ENCODE measurements at regions not wholly inside any gene's neighbourhood (a gene's known extent, or its start where the extent isn't known, plus 50 kb on each side); places are given as distances from the start of the nearest gene placed in this dataset.

DNA sequence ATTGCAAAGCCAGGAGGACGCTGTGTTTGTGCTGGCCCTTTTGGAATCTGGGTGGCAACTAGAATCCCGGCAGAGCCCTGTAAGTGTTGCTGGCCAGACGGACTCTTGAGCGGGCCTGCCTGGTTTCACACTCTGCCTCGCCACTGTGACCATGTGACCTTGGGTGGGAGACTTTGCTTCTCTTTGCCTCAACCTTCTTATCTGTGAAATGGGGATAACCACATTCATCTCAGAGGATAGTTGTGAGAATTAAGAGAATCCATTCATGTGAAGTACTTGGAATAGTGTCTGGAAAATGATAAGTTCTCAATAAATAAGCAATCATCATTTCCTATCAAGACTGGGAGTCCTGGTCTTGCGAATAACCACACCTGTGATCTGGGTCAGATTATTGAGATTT lies 105.6 kb downstream of the LIPG start:
- Mint-ChIP-seq H3K36me3 (ENCODE audit: low read depth) (no peaks in the 10 kb centered on the region), H3K9me3 (no peaks in the 10 kb centered on the region), H3K4me1 (peaks cover 22% of the 10 kb centered on the region), H3K4me3 (no peak overlapping the region), H3K27me3 (ENCODE audit: low read depth) (peaks cover 5% of the 10 kb centered on the region), H3K27ac (ENCODE audit: unreplicated experiment) (no peak overlapping the region)
- TF ChIP-seq, protein P1, sequence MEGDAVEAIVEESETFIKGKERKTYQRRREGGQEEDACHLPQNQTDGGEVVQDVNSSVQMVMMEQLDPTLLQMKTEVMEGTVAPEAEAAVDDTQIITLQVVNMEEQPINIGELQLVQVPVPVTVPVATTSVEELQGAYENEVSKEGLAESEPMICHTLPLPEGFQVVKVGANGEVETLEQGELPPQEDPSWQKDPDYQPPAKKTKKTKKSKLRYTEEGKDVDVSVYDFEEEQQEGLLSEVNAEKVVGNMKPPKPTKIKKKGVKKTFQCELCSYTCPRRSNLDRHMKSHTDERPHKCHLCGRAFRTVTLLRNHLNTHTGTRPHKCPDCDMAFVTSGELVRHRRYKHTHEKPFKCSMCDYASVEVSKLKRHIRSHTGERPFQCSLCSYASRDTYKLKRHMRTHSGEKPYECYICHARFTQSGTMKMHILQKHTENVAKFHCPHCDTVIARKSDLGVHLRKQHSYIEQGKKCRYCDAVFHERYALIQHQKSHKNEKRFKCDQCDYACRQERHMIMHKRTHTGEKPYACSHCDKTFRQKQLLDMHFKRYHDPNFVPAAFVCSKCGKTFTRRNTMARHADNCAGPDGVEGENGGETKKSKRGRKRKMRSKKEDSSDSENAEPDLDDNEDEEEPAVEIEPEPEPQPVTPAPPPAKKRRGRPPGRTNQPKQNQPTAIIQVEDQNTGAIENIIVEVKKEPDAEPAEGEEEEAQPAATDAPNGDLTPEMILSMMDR (conservative IDR thresholded peaks at IDR 0.05): no peak
- DNase-seq (ENCODE audit: low read depth, low spot score): no peak

DNA sequence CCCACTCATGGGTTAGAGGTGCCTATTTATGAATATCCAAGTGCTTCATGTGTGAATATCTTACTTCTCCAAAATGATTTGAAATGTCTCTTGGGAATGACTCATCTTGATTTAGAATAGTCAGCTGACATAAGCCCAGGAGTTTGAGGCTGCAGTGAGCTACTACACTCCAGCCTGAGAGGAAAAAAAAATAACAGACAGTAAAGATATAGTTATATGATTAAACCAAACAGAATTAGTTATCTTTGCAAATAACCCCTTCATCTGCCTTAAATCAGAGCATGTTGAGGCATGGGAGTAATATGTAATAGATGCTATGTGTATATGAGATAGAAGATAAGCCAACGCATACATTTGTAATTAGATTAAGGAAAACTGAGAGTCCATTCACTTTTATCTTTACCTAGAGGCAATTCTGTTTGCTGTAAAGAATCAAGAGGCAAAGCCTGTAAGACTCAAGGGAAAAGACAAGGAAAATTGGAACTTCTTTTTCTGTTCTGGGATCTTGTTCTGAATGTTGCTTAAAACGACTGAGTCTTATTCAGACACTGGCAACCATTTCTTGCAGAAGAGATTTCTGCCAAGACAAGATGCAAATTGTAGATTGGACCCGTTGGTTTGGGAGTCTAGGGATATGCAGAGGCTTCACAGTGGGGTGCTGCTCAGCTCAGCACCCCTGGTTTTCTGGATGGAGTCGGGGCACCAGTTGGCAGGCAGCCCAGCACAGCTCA lies 104.4 kb downstream of the LIPG start:
- H3K4me3 Mint-ChIP-seq: no peak overlapping the region
- no peak for DNase-seq (ENCODE audit: low read depth, low spot score)
- peak overlapping the region; percentile 13 for H3K27ac Mint-ChIP-seq (ENCODE audit: unreplicated experiment)
- TF ChIP-seq, protein P1 (conservative IDR thresholded peaks at IDR 0.05): no peak
- H3K27me3 Mint-ChIP-seq (ENCODE audit: low read depth): peaks cover 5% of the 10 kb centered on the region
- no peaks in the 10 kb centered on the region for H3K36me3 Mint-ChIP-seq (ENCODE audit: low read depth)
- peaks cover 22% of the 10 kb centered on the region for H3K4me1 Mint-ChIP-seq
- H3K9me3 Mint-ChIP-seq: no peaks in the 10 kb centered on the region

DNA sequence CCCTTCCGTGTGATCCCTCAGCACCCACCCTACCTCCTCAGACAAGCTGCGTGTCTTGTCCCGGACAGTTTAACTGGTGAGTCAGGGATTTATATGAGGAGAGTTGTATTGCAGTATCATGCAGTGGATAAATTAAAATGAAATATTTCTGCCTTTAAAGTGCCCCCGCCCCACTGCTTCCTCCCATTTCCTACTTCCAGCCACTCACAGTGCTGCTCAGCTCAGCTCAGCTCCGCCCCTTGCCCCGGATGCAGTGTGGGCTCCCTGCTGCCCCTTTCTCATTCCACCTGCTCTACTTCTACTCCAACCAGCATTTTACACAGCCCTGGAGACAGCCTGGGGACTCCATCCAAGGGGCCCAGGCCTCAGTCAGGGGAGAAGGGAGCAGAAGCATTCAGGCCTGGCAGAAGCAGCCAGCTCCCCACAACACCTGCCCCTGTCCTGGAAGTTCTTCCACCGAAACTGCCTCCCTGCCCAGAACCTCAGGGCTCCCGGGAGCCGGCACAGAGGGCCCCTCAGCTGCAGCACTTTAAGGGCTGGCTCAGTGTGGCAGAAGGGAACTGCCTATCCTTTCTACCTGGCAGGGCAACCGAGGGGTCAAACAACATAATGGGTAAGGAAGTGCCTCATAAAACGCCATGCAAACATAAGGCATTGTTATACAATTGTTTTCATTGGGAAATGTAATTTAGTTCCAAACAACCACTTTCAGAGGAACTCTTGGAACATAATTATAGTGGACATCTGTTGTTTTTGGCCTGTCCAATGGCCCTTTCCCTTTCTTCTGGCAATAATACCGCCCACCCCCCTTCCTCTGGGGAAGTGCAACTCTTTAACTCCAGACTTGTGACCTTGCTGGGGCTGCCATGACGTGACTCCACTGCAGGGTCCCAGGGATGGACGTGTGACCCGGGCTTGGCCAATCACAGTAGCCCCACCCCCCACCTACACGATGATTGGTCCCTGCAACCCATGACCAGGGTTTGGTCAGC lies 102.3 kb downstream of the LIPG start:
- no peak for DNase-seq (ENCODE audit: low read depth, low spot score)
- no peaks in the 10 kb centered on the region for H3K9me3 Mint-ChIP-seq
- TF ChIP-seq, protein P1 (conservative IDR thresholded peaks at IDR 0.05): no peak
- peaks cover 5% of the 10 kb centered on the region for H3K27me3 Mint-ChIP-seq (ENCODE audit: low read depth)
- peaks cover 17% of the 10 kb centered on the region for H3K4me1 Mint-ChIP-seq
- H3K27ac Mint-ChIP-seq (ENCODE audit: unreplicated experiment): no peak overlapping the region
- no peaks in the 10 kb centered on the region for H3K36me3 Mint-ChIP-seq (ENCODE audit: low read depth)
- H3K4me3 Mint-ChIP-seq: no peak overlapping the region

GRCh38 chr18:49662506-49662905 lies 100.6 kb downstream of the LIPG start:
- DNase-seq (ENCODE audit: low read depth, low spot score): no peak
- Mint-ChIP-seq H3K4me1 (peaks cover 8% of the 10 kb centered on the region), H3K36me3 (ENCODE audit: low read depth) (no peaks in the 10 kb centered on the region), H3K4me3 (no peak overlapping the region), H3K27ac (ENCODE audit: unreplicated experiment) (no peak overlapping the region), H3K27me3 (ENCODE audit: low read depth) (peaks cover 2% of the 10 kb centered on the region), H3K9me3 (no peaks in the 10 kb centered on the region)
- TF ChIP-seq, protein P1 (conservative IDR thresholded peaks at IDR 0.05): no peak

- Mint-ChIP-seq H3K36me3 (ENCODE audit: low read depth) (no peaks in the 10 kb centered on the region), H3K27ac (ENCODE audit: unreplicated experiment) (no peak overlapping the region), H3K4me3 (no peak overlapping the region), H3K9me3 (no peaks in the 10 kb centered on the region), H3K4me1 (peaks cover 2% of the 10 kb centered on the region), H3K27me3 (ENCODE audit: low read depth) (no peaks in the 10 kb centered on the region)
- DNase-seq (ENCODE audit: low read depth, low spot score): no peak
- TF ChIP-seq, protein P1 (conservative IDR thresholded peaks at IDR 0.05): no peak
Observed at GRCh38 chr18:49658823-49659404, 97.1 kb downstream of the LIPG start.

All from neural crest cell (in vitro differentiated cells).